Stimulated activated CD4-positive, alpha-beta T cell treated with anti-CD3 and anti-CD28 coated beads, Interleukin-4, amount 100 ng/mL, for 24 hours (primary cell): ENCODE measurements at regions not wholly inside any gene's neighbourhood (a gene's known extent, or its start where the extent isn't known, plus 50 kb on each side); places are given as distances from the start of the nearest gene placed in this dataset.
"Not testable (repeated sequence)": the region's sequence is repeated elsewhere in the genome, so short reads cannot be mapped to it uniquely, and the experiment has no call there.

Experiments used
- DNase-seq: peaks from one replicate; pipeline ENCODE4 v3.0.0-alpha.2; 2020

DNA sequence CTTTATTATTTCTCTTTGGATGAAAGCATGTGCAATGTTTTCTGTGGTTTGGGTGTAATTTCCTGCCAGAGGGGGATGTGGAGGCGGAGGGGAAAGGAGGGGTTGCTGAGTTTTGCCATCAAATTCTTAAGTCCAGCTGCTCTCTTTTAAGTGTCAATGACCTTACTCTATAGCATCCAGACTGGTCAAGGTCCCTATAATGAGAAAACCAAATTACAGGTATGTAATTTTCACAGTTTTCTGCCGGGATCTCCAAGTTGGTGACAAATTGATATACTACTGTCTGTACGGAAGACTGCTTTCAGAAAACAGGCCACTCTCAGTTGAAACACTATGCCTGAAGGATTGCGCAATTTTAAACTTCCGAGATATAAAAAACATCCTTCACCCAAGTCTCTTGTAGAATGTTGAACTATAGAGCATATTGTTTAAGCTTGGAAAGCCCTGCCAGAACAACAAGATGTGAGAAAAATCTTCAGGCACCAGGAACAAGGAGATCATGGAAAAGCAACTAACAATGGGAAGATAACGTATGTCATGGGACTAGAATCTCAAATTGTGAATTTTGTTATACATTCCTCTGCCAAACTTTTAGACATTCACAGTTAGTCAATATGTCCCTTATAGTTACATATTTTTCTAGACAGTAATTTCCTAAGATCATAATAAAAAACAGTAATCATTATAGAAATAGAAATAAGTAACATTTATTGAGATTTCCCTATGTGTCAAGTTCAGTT lies 300.7 kb upstream of the SATB1 start:
- DNase-seq, result peak; percentile 41

DNA sequence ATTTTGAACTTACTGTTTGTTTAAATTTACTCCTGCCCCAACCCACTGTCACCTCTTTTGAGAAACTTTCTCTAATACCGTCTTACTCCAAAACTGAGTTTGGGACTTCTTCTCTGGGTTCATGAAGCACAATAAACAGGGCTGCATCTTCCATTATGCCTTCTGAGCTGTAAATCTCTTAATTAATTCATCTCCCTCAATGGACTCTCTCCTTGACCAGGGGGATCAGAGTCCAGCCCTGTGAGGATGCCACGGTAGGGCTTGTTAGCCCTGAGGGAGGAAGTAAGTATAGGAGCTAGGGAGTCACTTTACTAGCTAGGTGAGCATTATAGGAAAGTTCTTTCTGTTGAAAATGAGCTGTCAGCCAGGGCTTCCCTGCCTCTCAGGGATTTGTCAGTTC lies 299.3 kb upstream of the SATB1 start:
- no peak for DNase-seq

GRCh38 chr3:18723206-18723810 lies 298.2 kb upstream of the SATB1 start:
- no peak for DNase-seq

- no peak for DNase-seq
Measured at GRCh38 chr3:18720543-18720942, 295.4 kb upstream of the SATB1 start.

DNA sequence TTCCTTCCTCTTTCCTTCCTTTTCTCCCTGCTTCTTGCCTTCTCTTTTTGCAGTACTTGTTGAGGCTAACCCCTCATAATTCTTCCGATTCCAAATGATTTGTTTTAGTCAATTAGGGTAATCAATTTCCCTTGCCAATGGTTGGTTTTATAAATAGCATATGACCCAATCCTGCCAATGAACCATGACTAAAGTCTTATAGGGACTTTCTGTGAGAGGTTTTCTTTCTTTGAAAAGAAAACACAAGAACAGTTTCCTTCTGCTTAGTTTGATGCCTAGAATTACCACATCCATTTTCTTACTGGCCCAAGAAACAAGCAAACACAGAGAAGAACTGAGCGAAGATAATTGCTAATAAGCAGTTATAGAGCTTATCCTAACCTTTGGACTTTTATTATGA lies 292.5 kb upstream of the SATB1 start:
- DNase-seq, result no peak

GRCh38 chr3:18716821-18717220 lies 291.7 kb upstream of the SATB1 start:
- no peak for DNase-seq

DNA sequence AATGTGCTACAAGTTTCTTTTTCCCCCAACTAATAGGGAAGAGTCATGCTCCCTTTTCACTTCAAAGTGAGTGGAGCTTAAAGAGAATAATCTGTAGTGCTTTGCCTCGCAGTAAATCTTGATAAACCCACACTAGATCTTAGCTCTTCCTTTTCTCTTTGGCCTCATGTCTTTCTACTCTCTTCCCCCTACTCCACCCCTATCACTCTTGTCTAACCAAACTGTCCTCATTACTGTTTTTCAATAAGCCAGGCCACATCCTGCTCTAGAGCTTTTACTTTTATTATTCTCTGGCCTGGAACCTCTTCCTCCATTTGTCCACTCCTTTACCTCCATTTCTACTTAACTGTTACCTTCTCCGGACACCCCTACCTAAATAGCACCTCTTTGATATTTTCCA lies 291.0 kb upstream of the SATB1 start:
- DNase-seq, result no peak

DNA sequence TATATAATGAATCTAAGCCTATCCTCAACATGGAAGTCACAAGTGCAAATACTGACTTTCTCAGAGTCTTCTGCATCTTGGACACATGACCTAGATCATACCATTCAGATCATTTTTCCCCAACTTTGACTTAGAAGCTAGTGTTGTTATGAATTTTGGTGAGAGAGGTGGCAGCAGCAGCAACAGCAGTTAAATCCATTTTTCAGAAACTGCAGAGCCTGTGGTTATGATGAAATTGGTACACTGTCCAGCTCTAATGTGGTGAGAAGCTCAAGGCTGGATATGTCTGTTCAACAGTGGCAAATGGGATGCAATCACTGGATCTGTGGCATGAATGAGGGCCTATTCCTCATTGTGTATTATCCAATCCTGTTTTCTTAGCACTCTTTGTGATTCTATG lies 290.1 kb upstream of the SATB1 start:
- no peak for DNase-seq

- no peak for DNase-seq
Measured at GRCh38 chr3:18713577-18713951, 288.4 kb upstream of the SATB1 start.

DNA sequence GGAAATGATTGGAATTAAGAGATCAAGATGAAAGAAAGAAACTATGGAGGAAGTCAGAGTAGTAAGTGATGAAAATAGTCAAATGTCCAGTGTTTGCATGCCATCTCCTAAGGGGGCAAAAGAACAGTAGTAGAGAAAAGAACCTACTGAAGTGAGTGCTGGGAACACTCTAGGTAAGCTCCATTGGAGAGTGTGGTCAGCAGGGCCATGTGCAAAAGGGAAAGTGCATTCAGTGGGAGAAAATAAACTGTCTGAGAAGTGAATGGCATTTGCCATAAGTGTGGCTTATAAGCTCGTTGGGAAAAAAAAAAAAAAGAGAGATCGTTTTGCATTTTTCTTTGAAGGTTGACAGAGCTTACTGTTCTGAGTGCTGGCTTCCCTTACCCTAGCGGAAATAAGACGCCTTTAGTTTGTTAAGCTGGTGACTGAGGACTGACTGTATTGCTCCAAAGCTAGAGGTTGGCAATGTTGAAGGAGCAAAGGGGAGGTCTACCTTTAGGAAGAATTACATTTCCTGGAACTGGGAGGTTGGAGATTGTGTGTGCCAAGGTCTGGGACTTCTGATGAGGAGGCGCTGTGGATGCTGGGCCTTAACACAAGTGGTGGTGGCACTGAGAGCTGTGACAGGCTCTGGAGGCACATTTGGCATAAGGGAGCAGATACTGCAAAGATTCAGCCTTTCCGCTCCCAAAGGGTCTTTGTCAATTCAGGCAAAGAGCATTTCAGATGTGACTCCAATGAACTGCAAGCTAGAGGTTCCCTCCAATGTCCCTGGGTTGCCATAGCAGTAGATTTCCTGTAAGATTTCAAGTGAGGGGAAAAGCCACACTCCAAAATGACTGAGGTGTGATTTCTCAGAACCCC lies 287.8 kb upstream of the SATB1 start:
- peak; percentile 40 for DNase-seq

DNA sequence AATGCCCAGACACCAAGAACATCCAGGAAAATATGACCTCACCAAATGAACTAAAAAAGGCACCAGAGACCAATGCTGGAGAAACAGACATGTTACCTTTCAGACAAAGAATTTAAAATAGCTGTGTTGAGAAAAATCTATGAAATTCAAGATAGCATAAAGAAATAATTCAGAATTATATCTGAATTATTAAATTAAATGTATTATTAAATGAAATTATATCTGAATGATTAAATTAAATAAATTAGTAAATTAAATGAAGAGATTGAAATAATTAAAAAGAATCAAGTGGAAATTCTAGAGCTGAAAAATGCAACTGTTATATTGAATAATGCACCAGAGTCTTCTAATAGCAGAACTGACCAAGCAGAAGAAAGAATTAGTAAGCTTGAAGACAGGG lies 279.2 kb upstream of the SATB1 start:
- no peak for DNase-seq

DNA sequence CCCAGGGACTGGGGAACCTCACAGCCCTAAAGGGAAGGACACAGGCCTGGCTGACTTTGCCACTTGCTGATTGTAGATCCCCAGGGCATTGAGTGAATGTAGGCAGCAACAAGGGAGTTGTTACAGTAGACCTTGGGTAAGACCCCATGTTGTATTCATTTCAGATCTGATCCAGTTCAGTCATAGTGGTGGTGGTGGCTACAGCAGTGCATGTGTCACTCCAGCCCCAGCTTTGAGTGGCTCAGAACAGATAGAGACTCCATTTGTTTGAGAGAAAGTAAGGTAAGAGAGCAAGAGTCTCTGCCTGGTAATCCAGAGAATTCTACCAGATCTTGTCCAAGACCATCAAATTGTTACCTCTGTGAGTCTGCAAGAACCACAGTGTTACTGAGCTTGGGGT lies 278.7 kb upstream of the SATB1 start:
- no peak for DNase-seq

GRCh38 chr3:18693588-18694329 lies 268.6 kb upstream of the SATB1 start:
- not testable (repeated sequence) for DNase-seq

DNA sequence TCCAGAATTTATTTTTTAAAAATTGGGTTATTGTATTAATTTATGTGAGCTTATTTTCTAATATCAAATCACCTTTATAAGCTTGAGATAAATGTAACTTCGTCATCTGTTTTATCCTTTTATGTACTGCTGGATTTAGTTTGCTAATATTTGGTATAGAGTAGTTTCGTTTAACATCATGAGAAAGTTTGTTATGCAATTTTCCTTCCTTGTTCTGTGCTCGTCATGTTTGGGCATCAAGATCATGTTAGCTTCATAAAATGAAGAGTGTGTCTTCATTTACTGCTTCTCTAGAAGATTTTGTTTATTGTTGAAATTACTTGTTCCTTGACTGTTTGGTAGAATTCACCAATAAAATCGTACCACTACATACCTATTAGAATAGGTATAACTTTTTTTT lies 262.1 kb upstream of the SATB1 start:
- no peak for DNase-seq

DNA sequence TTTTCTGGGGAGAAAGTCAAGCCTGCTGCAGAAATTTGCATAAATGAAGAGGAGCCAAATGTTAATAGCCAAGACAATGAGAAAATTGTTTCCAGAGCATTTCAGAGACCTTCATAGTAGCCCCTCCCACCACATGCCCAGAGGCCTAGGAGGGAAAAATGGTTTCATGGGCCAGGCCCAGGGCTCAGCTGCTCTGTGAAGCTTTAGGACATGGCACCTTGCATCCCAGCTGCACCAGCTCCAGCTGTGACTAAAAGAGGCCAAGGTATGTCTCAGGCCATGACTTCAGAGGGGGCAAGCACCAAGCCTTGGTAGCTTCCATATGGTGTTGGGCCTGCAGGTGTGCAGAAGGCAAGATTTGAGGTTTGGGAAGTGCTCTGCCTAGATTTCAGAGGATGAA lies 258.8 kb upstream of the SATB1 start:
- DNase-seq, result no peak

- DNase-seq, result no peak
Measured at GRCh38 chr3:18681818-18682345, 256.7 kb upstream of the SATB1 start.

DNA sequence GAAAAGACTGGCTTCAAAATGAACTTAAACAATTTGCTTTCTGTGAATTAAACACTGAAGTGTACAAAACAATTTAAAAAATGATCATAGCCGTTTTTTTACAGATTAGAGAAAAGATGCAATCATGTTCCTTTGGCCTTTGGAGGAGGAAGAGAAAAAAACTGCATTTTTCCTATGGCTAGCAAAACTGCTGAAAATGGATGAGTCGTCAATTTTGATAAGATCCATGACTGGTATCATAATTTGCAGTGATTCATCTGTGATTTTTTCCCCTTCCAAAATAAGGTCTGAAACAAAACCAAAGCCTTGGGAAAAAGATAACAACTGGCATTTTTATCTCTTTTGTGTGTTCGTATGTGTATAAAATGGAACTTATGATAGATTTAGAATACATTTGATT lies 255.6 kb upstream of the SATB1 start:
- DNase-seq, result no peak

DNA sequence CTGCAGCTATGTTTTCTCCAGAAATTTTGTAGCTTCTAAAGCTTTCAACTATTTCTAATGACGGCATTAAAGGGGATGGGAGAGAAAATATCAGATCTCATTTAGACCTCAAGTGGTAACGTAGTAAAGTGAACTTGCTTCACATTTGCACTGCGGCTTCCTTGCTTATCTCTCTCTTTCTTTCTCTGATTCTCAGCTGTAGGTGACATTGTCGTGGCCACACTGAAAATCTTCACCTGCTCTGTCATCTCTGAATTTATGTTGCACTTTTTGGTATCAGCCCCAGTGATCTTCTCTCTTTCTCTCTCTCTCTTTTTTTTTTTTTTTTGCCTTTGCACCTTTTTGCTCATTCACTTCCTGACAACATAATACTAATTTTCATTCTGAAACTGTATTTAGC lies 254.1 kb upstream of the SATB1 start:
- peak; percentile 41 for DNase-seq

- no peak for DNase-seq
Measured at GRCh38 chr3:18675197-18675596, 250.1 kb upstream of the SATB1 start.

GRCh38 chr3:18672561-18672960 lies 247.4 kb upstream of the SATB1 start:
- no peak for DNase-seq

- no peak for DNase-seq
Measured at GRCh38 chr3:18670759-18671158, 245.6 kb upstream of the SATB1 start.

- no peak for DNase-seq
Measured at GRCh38 chr3:18669374-18669773, 244.2 kb upstream of the SATB1 start.

DNA sequence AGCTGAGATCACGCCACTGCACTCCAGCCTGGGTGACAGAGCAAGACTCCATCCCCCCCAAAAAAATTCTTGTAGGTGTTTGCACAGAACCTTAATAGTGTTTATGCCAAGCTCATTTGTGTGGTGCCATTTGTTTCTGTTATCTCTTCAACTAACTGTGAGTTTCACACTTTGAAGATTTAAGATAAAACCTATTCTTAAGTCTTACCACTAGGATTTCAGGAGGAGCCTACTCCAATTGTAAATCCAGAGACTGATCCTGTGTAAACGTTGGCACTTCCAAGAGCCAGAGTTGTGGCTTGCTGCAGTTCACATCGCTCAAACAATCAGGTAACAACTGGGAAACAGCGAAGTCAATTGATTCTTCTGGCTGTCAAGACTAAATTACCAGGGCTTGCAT lies 242.4 kb upstream of the SATB1 start:
- no peak for DNase-seq
